NB4 (cell line): ENCODE measurements at regions not wholly inside any gene's neighbourhood (a gene's known extent, or its start where the extent isn't known, plus 50 kb on each side); places are given as distances from the start of the nearest gene placed in this dataset.

ENCODE experiments used
- DNase-seq: peaks from one replicate; pipeline ENCODE4 v3.0.0; 2010; ENCODE audit warnings: low read depth
- H3K4me3 ChIP-seq: one replicate; pipeline ENCODE4 v1.5.1; 2011; ENCODE audit warnings: mild to moderate bottlenecking, low read depth, low read length, moderate library complexity
- MYC ChIP-seq: IDR thresholded peaks from 2 replicates; pipeline ENCODE4 v1.6.1; 2011; ENCODE audit warnings: low read depth, low read length
- POLR2A ChIP-seq: IDR thresholded peaks from 2 replicates; pipeline ENCODE4 v1.6.1; 2011; ENCODE audit warnings: mild to moderate bottlenecking; ENCODE audit not compliant: insufficient read length; ENCODE audit errors: extremely low read depth
- TF ChIP-seq, protein P1 (sequence below): IDR thresholded peaks from one replicate; pipeline ENCODE4 v1.5.1; 2012; ENCODE audit warnings: low read depth, low read length
- TF ChIP-seq, protein P2 (sequence below): IDR thresholded peaks from 2 replicates; pipeline ENCODE4 v1.6.1; 2011; ENCODE audit warnings: low read depth, low read length

DNA sequence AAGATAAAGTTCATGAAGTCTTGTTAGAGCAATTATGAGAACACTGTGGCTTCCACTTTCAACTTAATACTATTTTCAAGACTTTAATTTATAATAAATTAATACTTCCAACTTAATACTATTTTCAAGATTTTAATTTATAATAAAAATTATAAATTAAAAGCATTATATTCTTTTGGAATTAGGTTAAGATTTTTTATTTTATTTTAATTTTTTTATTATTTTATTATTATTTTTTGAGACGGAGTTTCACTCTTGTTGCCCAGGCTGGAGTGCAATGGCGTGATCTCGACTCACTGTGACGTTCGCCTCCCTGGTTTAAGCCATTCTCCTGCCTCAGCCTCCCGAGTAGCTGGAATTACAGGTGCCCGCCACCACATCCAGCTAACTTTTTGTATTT is 126.0 kb upstream of the GUCY1A1 start:
- no peak overlapping the region for H3K4me3 ChIP-seq
- no peak for DNase-seq
- TF ChIP-seq POLR2A (no peak), MYC (no peak)
- TF ChIP-seq, protein P1, sequence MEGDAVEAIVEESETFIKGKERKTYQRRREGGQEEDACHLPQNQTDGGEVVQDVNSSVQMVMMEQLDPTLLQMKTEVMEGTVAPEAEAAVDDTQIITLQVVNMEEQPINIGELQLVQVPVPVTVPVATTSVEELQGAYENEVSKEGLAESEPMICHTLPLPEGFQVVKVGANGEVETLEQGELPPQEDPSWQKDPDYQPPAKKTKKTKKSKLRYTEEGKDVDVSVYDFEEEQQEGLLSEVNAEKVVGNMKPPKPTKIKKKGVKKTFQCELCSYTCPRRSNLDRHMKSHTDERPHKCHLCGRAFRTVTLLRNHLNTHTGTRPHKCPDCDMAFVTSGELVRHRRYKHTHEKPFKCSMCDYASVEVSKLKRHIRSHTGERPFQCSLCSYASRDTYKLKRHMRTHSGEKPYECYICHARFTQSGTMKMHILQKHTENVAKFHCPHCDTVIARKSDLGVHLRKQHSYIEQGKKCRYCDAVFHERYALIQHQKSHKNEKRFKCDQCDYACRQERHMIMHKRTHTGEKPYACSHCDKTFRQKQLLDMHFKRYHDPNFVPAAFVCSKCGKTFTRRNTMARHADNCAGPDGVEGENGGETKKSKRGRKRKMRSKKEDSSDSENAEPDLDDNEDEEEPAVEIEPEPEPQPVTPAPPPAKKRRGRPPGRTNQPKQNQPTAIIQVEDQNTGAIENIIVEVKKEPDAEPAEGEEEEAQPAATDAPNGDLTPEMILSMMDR: no peak
- TF ChIP-seq, protein P2, sequence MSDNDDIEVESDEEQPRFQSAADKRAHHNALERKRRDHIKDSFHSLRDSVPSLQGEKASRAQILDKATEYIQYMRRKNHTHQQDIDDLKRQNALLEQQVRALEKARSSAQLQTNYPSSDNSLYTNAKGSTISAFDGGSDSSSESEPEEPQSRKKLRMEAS: no peak

DNA sequence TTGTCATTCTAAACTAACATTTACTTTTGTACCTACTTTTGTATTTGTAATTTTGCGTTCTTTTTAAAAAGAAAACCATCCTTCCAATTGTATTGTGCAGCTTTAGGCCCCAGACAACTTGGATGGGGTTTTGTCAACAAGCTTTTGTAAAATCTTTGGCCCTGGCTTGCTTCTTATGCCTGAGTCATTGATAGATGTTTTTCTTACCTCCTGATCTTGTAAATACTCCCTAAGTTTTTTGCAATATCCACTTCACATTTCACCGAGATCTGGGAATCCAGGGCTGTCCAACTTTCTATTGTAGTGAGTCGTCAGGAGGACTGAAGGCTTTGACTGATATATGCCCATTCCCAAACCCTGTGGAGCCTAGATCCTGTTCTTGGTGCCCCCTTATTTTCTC is 126.9 kb upstream of the GUCY1A1 start:
- no peak overlapping the region for H3K4me3 ChIP-seq
- DNase-seq: no peak
- TF ChIP-seq, protein P2: no peak
- no peak for TF ChIP-seq MYC
- TF ChIP-seq, protein P1: no peak
- TF ChIP-seq POLR2A: no peak

DNA sequence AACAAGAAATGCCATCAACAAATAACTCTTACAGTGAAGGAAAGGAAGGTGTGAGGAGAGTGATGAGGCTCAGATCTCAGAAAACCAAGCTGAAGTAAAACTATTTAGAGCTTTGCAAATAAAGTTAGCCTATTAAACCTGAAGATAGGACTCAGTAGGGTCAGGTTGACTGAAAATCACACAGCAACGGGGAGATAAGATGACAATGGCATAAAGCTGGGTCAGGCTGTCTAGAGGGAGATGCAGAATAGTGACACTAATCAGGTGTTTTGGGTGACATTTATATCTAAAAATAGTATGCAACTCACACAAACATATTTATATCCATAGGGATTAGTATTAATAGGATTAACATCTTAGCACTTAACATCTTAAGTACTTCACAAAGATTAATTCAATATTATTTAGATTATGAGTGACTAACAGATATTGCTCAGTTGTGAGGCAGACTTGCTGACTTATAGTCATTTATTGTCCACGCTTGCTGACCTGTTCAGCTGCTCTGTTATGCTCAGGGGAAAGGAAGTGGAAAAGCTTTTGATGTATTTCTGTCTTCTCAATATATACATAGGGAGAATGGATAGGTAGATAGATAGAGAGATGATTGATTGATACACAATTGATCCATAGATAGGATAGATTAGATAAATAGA is 130.7 kb upstream of the GUCY1A1 start:
- no peak overlapping the region for H3K4me3 ChIP-seq
- DNase-seq: no peak
- TF ChIP-seq, protein P1: no peak
- TF ChIP-seq, protein P2: no peak
- no peak for TF ChIP-seq POLR2A

DNA sequence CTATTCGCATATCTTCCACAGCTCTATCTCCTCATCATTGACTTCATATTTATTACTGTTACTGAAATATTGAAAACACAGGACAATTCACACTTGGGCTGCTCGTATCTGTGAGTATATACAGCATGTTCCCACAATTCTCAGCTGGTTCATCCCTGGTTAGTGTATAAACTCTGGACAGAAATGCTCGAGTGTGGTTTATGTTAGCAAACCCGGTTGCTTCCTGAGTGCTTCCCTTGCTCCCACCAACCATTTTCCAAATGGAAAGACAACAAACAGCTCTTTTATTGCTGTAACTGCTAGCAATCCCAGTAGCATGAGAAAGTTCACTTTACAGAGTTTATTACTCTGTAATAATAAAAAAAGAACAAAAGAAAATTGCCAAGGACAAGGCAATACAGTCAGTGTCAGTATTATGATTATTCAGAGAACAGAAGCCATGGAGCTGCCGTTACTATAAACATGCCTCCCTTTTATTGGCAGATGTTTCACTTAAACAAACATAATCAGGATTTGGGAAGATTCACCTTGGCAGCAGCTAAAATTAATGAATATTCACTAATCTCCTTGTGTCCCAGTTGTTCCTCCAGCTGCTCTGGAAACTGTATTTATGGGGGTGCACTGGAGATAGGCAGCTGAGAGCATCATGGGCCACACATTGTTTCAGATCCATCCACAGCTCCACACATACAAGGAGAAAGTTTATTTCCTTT is 134.1 kb upstream of the GUCY1A1 start:
- DNase-seq: no peak
- no peak for TF ChIP-seq POLR2A
- TF ChIP-seq, protein P2: no peak
- TF ChIP-seq, protein P1: no peak
- TF ChIP-seq MYC: no peak
- H3K4me3 ChIP-seq: no peak overlapping the region

DNA sequence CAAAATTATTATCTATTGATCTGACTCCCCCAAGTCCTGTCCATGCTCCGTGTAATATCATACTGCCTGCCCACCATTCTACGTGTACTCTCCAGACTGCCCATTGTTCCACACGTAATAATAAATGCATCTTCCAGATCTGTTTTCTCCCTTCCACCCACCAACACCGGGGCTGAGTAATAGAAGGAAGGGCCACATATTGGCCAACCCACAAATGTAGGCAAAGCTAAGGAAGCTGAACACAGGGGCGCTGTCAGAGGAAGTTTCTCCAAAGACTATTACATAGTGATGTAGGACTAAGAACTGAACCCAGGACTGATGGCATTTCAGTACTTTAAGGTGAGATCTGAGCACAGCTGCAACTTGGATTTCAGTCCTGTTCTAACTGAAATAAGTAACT is 135.8 kb upstream of the GUCY1A1 start:
- TF ChIP-seq, protein P1: no peak
- no peak for TF ChIP-seq POLR2A
- DNase-seq: no peak
- H3K4me3 ChIP-seq: no peak overlapping the region

DNA sequence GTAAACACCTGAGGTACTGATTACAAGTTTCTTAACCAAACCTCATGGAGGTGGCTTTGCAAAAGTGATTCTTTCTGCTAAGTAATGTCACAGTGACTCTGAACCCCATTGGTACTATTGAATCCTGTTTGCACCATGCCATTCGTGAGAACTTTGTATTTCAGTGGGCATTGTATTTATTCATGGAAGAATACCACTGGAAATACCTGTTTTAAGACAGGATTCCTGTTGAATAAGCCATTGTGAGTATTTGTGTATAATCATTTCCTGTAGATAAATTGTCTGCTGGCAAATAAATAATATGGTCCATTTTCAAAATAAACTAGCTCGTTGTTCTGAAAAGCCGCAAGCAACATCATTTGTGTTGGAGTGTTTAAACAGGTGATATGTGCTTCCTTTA is 136.4 kb upstream of the GUCY1A1 start:
- H3K4me3 ChIP-seq: no peak overlapping the region
- TF ChIP-seq, protein P2: no peak
- TF ChIP-seq MYC: no peak
- TF ChIP-seq, protein P1: no peak
- TF ChIP-seq POLR2A: no peak
- no peak for DNase-seq
